Esophagus (tissue), 2 donors: ENCODE measurements at regions not wholly inside any gene's neighbourhood (a gene's known extent, or its start where the extent isn't known, plus 50 kb on each side); places are given as distances from the start of the nearest gene placed in this dataset.

ENCODE experiments used
- H3K27ac ChIP-seq, 2 donors: one replicate each; pipeline ENCODE4 v1.5.1; 2013; ENCODE audit warnings: low read depth in 2 of 2, mild to moderate bottlenecking in 2 of 2, inconsistent platforms in 1 of 2, low read length in 1 of 2, moderate library complexity in 1 of 2
- H3K27me3 ChIP-seq, 2 donors: one replicate each; pipeline ENCODE4 v1.6.1; 2013; ENCODE audit warnings: low read length in 2 of 2, control low read depth in 1 of 2, mild to moderate bottlenecking in 1 of 2; ENCODE audit not compliant: insufficient read depth in 2 of 2, control insufficient read depth in 1 of 2
- H3K36me3 ChIP-seq, 2 donors: one replicate each; pipeline ENCODE4 v1.6.1; 2013; ENCODE audit warnings: low read length in 1 of 2; ENCODE audit not compliant: control insufficient read depth in 2 of 2, insufficient read depth in 2 of 2
- H3K4me1 ChIP-seq, 2 donors: one replicate each; pipeline ENCODE4 v1.6.1; 2013; ENCODE audit warnings: low read length in 1 of 2; ENCODE audit not compliant: control insufficient read depth in 2 of 2, insufficient read depth in 2 of 2
- H3K4me3 ChIP-seq, 2 donors: one replicate each; pipeline ENCODE4 v1.5.1; 2013; ENCODE audit warnings: low read length in 2 of 2, mild to moderate bottlenecking in 2 of 2, low read depth in 1 of 2, moderate library complexity in 1 of 2
- H3K9me3 ChIP-seq, 2 donors: one replicate each; pipeline ENCODE4 v1.6.1; 2013; ENCODE audit warnings: mild to moderate bottlenecking in 2 of 2, low read depth in 1 of 2, low read length in 1 of 2, moderate library complexity in 1 of 2; ENCODE audit not compliant: control insufficient read depth in 2 of 2, insufficient read depth in 1 of 2
- WGBS, 2 donors: extraction: QIAGEN DNeasy Blood & Tissue Kit; methylation state at CpG; one replicate each; pipeline ENCODE4 v1.1.7; 2013; 5-methylcytosine and 5-hydroxymethylcytosine counted together
- donor health status: healthy with polysubstance abuse.
- donor health status: Bipolar disorder and iron deficiency.

- Histone ChIP-seq H3K27me3 (no peaks in the 10 kb centered on the region), H3K4me3 (no peak overlapping the region), H3K36me3 (no peaks in the 10 kb centered on the region), H3K4me1 (no peaks in the 10 kb centered on the region), H3K9me3 (no peaks in the 10 kb centered on the region), H3K27ac (no peak overlapping the region)
- 8 to 9% methylated on average over 4 of the region's 4 CpGs for WGBS, 2 donors
Observed at GRCh38 chr2:122055521-122055931, 300.1 kb downstream of the TSN start.

- WGBS, 2 donors, result 38 to 53% methylated on average over 2 of the region's 2 CpGs
- H3K27me3 ChIP-seq, result no peaks in the 10 kb centered on the region
- H3K4me3 ChIP-seq, result no peak overlapping the region
- no peaks in the 10 kb centered on the region for H3K4me1 ChIP-seq
- no peaks in the 10 kb centered on the region for H3K9me3 ChIP-seq
- no peak overlapping the region for H3K27ac ChIP-seq
- H3K36me3 ChIP-seq, result no peaks in the 10 kb centered on the region
Observed at GRCh38 chr2:122056853-122057252, 301.4 kb downstream of the TSN start.

GRCh38 chr2:122061206-122061605 lies 305.8 kb downstream of the TSN start:
- H3K4me1 ChIP-seq, result no peaks in the 10 kb centered on the region
- WGBS, 2 donors, result 44 to 54% methylated on average over 2 of the region's 2 CpGs
- H3K27me3 ChIP-seq, result no peaks in the 10 kb centered on the region
- H3K36me3 ChIP-seq, result no peaks in the 10 kb centered on the region
- no peak overlapping the region for H3K27ac ChIP-seq
- no peak overlapping the region for H3K4me3 ChIP-seq
- no peaks in the 10 kb centered on the region for H3K9me3 ChIP-seq

GRCh38 chr2:122061831-122062230 lies 306.4 kb downstream of the TSN start:
- 65 to 75% methylated on average over 2 of the region's 2 CpGs for WGBS, 2 donors
- Histone ChIP-seq H3K27me3 (no peaks in the 10 kb centered on the region), H3K9me3 (no peaks in the 10 kb centered on the region), H3K4me3 (no peak overlapping the region), H3K4me1 (no peaks in the 10 kb centered on the region), H3K27ac (no peak overlapping the region), H3K36me3 (no peaks in the 10 kb centered on the region)

- Histone ChIP-seq H3K27ac (no peak overlapping the region), H3K4me1 (no peaks in the 10 kb centered on the region), H3K36me3 (no peaks in the 10 kb centered on the region), H3K9me3 (no peaks in the 10 kb centered on the region), H3K27me3 (no peaks in the 10 kb centered on the region), H3K4me3 (no peak overlapping the region)
- 59 to 61% methylated on average over 4 of the region's 4 CpGs for WGBS, 2 donors
Observed at GRCh38 chr2:122062506-122062905, 307.1 kb downstream of the TSN start.

GRCh38 chr2:122063716-122064115 lies 308.3 kb downstream of the TSN start:
- Histone ChIP-seq H3K9me3 (peaks cover 0 to under 1% of the 10 kb centered on the region in 2 donors), H3K27me3 (no peaks in the 10 kb centered on the region), H3K27ac (no peak overlapping the region), H3K4me1 (no peaks in the 10 kb centered on the region), H3K36me3 (no peaks in the 10 kb centered on the region), H3K4me3 (no peak overlapping the region)
- 75 to 77% methylated on average over 3 of the region's 3 CpGs for WGBS, 2 donors

- Histone ChIP-seq H3K36me3 (no peaks in the 10 kb centered on the region), H3K4me3 (no peak overlapping the region), H3K9me3 (peaks cover 0 to 2% of the 10 kb centered on the region in 2 donors), H3K27ac (no peak overlapping the region), H3K27me3 (no peaks in the 10 kb centered on the region), H3K4me1 (no peaks in the 10 kb centered on the region)
- 70 to 73% methylated on average over 7 of the region's 7 CpGs for WGBS, 2 donors
Observed at GRCh38 chr2:122070241-122070731, 314.8 kb downstream of the TSN start.

- peaks cover 0 to 4% of the 10 kb centered on the region in 2 donors for H3K9me3 ChIP-seq
- no peaks in the 10 kb centered on the region for H3K27me3 ChIP-seq
- H3K36me3 ChIP-seq, result no peaks in the 10 kb centered on the region
- WGBS, 2 donors, result 58 to 64% methylated on average over 4 of the region's 4 CpGs
- H3K4me1 ChIP-seq, result no peaks in the 10 kb centered on the region
- H3K27ac ChIP-seq, result no peak overlapping the region
- no peak overlapping the region for H3K4me3 ChIP-seq
Observed at GRCh38 chr2:122072666-122073065, 317.2 kb downstream of the TSN start.

- H3K4me3 ChIP-seq, result no peak overlapping the region
- no peaks in the 10 kb centered on the region for H3K4me1 ChIP-seq
- 51 to 62% methylated on average over 4 of the region's 4 CpGs for WGBS, 2 donors
- H3K27ac ChIP-seq, result no peak overlapping the region
- H3K36me3 ChIP-seq, result no peaks in the 10 kb centered on the region
- peaks cover 0 to 2% of the 10 kb centered on the region in 2 donors for H3K9me3 ChIP-seq
- H3K27me3 ChIP-seq, result no peaks in the 10 kb centered on the region
Observed at GRCh38 chr2:122074201-122074600, 318.8 kb downstream of the TSN start.

- H3K27me3 ChIP-seq, result no peaks in the 10 kb centered on the region
- peaks cover 0 to 2% of the 10 kb centered on the region in 2 donors for H3K9me3 ChIP-seq
- H3K36me3 ChIP-seq, result no peaks in the 10 kb centered on the region
- H3K27ac ChIP-seq, result no peak overlapping the region
- H3K4me1 ChIP-seq, result no peaks in the 10 kb centered on the region
- H3K4me3 ChIP-seq, result no peak overlapping the region
- 79 to 82% methylated on average over 4 of the region's 4 CpGs for WGBS, 2 donors
Observed at GRCh38 chr2:122075381-122075780, 319.9 kb downstream of the TSN start.
